Heart left ventricle (tissue), 16 donors: ENCODE measurements at regions not wholly inside any gene's neighbourhood (a gene's known extent, or its start where the extent isn't known, plus 50 kb on each side); places are given as distances from the start of the nearest gene placed in this dataset.
A peak's percentile ranks its signal among the peaks of the same experiment; 100 is the strongest.

Experiments
- ATAC-seq, 4 donors: fragments of 200-7000 bp; cut with Tn5 transposase; one replicate each; pipeline ENCODE4 v1.9.1; 2020 to 2022; ENCODE audit warnings: moderate library complexity in 4 of 4, mild to moderate bottlenecking in 3 of 4, moderate number of reproducible peaks in 1 of 4
- DNase-seq, 5 donors: peaks; one replicate each; pipeline ENCODE4 v3.0.0-alpha.2; 2020
- H3K27ac ChIP-seq, 12 donors: fragments of 200-600 bp; sonication (generic) in 4 of 12; one replicate each; pipeline versions ENCODE4 v1.5.0 to v1.8.0; 2016 to 2022; ENCODE audit warnings: mild to moderate bottlenecking in 2 of 12
- H3K27me3 ChIP-seq, 9 donors: fragments of 200-600 bp; sonication (generic) in 2 of 9; one replicate each; pipeline versions ENCODE4 v1.5.1 to v1.8.0; 2016 to 2022; ENCODE audit warnings: mild to moderate bottlenecking in 3 of 9
- H3K36me3 ChIP-seq, 9 donors: fragments of 200-600 bp; sonication (generic) in 2 of 9; one replicate each; pipeline versions ENCODE4 v1.5.0 to v1.8.0; 2018 to 2022; ENCODE audit warnings: mild to moderate bottlenecking in 2 of 9
- H3K4me1 ChIP-seq, 12 donors: fragments of 200-600 bp; sonication (generic) in 4 of 12; one replicate each; pipeline versions ENCODE4 v1.5.0 to v1.8.0; 2016 to 2022; ENCODE audit warnings: mild to moderate bottlenecking in 3 of 12
- H3K4me3 ChIP-seq, 12 donors: fragments of 200-600 bp; sonication (generic) in 4 of 12; one replicate each; pipeline versions ENCODE4 v1.5.0 to v1.8.0; 2017 to 2022; ENCODE audit warnings: mild to moderate bottlenecking in 9 of 12, moderate library complexity in 4 of 12
- H3K9me3 ChIP-seq, 12 donors: fragments of 200-600 bp; sonication (generic) in 4 of 12; one replicate each; pipeline versions ENCODE4 v1.5.0 to v1.8.0; 2016 to 2022; ENCODE audit warnings: mild to moderate bottlenecking in 1 of 12
- CTCF ChIP-seq, 12 donors: fragments of 200-600 bp; sonication (generic) in 4 of 12; IDR thresholded peaks; one replicate each; pipeline versions ENCODE4 v1.5.0 to v1.8.0; 2018 to 2022; ENCODE audit warnings: antibody characterized with exemption in 12 of 12, mild to moderate bottlenecking in 5 of 12
- POLR2A ChIP-seq, 2 donors: fragments of 450-650 bp; IDR thresholded peaks; one replicate each; pipeline ENCODE4 v1.6.1; 2017; ENCODE audit warnings: antibody characterized with exemption in 2 of 2, mild to moderate bottlenecking in 2 of 2, moderate library complexity in 2 of 2
- WGBS, 4 donors: extraction: QIAGEN DNeasy Blood & Tissue Kit in 2 of 4; methylation state at CpG; one replicate each; pipeline versions ENCODE4 v1.1.5 to v1.1.7; 2013 to 2018; 5-methylcytosine and 5-hydroxymethylcytosine counted together
- intact Hi-C, 10 donors: fragments of 100-400 bp; cut with DNase I; formaldehyde crosslinking; loops; one replicate each; pipeline versions ENCODE4 v1.11.1 to v1.14.2; 2022
- donor health status: ischemic (EF 13 %, LVEDD 7.1; RV severe dilation, severe dysfunction).
- donor health status: healthy with polysubstance abuse.
- donor health status: DM: no; HTN: yes; CAD: no.
- donor health status: DM: no; HTN: no; CAD: no.
- donor health status: ischemic (EF 25% LVEDD 6.9; RV normal size, moderate dysfunction).
- donor health status: ischemic (EF 25% LVEDD 5.7; RV mildly dilated, moderate dysfunction).
- donor health status: healthy.
- donor health status: DM: yes; HTN: yes; CAD: no.
- donor health status: ischemic (EF 35%, LVEDD 5.7; RV mildly dilated, moderate dysfunction).
- donor health status: nonischemic (EF 11% LVEDD 7.7; RV severe dilation, severe dysfunction).
- donor health status: DM: yes; HTN: yes; CAD: no.
- donor health status: PGD.
- donor health status: ischemic (EF 29% LVEDD 5.4; RV normal size, mild dysfunction).
- donor health status: nonischemic (EF 23%, LVEDD 6.1; RV moderate dilation, normal function).

GRCh38 chr9:110088099-110088498, 119.9 kb downstream of the C9orf152 start:
- Histone ChIP-seq H3K36me3 (no peaks in the 10 kb centered on the region), H3K4me3 (no peak overlapping the region), H3K27ac (no peak overlapping the region), H3K27me3 (no peaks in the 10 kb centered on the region), H3K4me1 (peaks cover 8 to 72% (median 45%) of the 10 kb centered on the region in 12 donors), H3K9me3 (no peaks in the 10 kb centered on the region)
- TF ChIP-seq CTCF (IDR thresholded peaks at IDR 0.05), result no peak
- ATAC-seq, result no peak
- no peak for DNase-seq
- intact Hi-C loops, result no loop called here

GRCh38 chr9:110089681-110090370, 118.1 kb downstream of the C9orf152 start:
- Histone ChIP-seq H3K9me3 (no peaks in the 10 kb centered on the region), H3K36me3 (no peaks in the 10 kb centered on the region), H3K4me1 (peaks cover 6 to 80% (median 51%) of the 10 kb centered on the region in 12 donors), H3K27ac (peak overlapping the region in 1 of 12 donors; percentile 23), H3K4me3 (no peak overlapping the region), H3K27me3 (no peaks in the 10 kb centered on the region)
- intact Hi-C loops, result no loop called here
- ATAC-seq (no peak), DNase-seq (no peak)
- 46 to 57% (median 51%) methylated on average over 12 of the region's 12 CpGs for WGBS, 4 donors
- TF ChIP-seq CTCF (IDR thresholded peaks at IDR 0.05), result no peak
- TF ChIP-seq POLR2A (IDR thresholded peaks at IDR 0.05), result no peak

- TF ChIP-seq CTCF (IDR thresholded peaks at IDR 0.05) (no peak), POLR2A (IDR thresholded peaks at IDR 0.05) (no peak)
These were observed 115.2 kb downstream of the C9orf152 start for GRCh38 chr9:110092792-110093191.

GRCh38 chr9:110093417-110093816, 114.5 kb downstream of the C9orf152 start:
- no peak for DNase-seq
- TF ChIP-seq POLR2A (IDR thresholded peaks at IDR 0.05), result no peak
- TF ChIP-seq CTCF (IDR thresholded peaks at IDR 0.05), result no peak
- Histone ChIP-seq H3K36me3 (no peaks in the 10 kb centered on the region), H3K27ac (no peak overlapping the region), H3K4me3 (no peak overlapping the region), H3K27me3 (no peaks in the 10 kb centered on the region), H3K4me1 (peaks cover 4 to 73% (median 56%) of the 10 kb centered on the region in 12 donors), H3K9me3 (no peaks in the 10 kb centered on the region)
- 45 to 56% (median 52%) methylated on average over 2 of the region's 2 CpGs for WGBS, 4 donors
- ATAC-seq, result no peak
- intact Hi-C loops, result no loop called here

More at GRCh38 chr9:110092792-110093191, 115.2 kb downstream of the C9orf152 start:
- DNase-seq (no peak), ATAC-seq (no peak)
- 74 to 91% (median 81%) methylated on average over 5 of the region's 5 CpGs for WGBS, 4 donors
- Histone ChIP-seq H3K4me3 (no peak overlapping the region), H3K36me3 (no peaks in the 10 kb centered on the region), H3K4me1 (peaks cover 9 to 77% (median 59%) of the 10 kb centered on the region in 12 donors), H3K27me3 (no peaks in the 10 kb centered on the region), H3K27ac (no peak overlapping the region), H3K9me3 (no peaks in the 10 kb centered on the region)
- intact Hi-C loops, result no loop called here
